Prostate gland (tissue), 2 donors: ENCODE measurements at regions not wholly inside any gene's neighbourhood (a gene's known extent, or its start where the extent isn't known, plus 50 kb on each side); places are given as distances from the start of the nearest gene placed in this dataset.
"Not testable (repeated sequence)": the region's sequence is repeated elsewhere in the genome, so short reads cannot be mapped to it uniquely, and the experiment has no call there.

Experiments
- DNase-seq: peaks from one replicate; pipeline ENCODE4 v3.0.0-alpha.2; 2019; ENCODE audit warnings: low spot score
- H3K27ac ChIP-seq, 2 donors: fragments of 200-600 bp; sonication (generic); 2 replicates each; pipeline ENCODE4 v1.5.1; 2017 to 2019
- H3K27me3 ChIP-seq: fragments of 200-600 bp; sonication (generic); replicated peaks from 2 replicates; pipeline ENCODE4 v1.5.1; 2019; ENCODE audit not compliant: insufficient read depth
- H3K36me3 ChIP-seq, 2 donors: fragments of 200-600 bp; sonication (generic); 1 replicate in 1 of 2; 2 replicates in 1 of 2; pipeline versions ENCODE4 v1.5.1 to v1.8.1; 2017 to 2019
- H3K4me1 ChIP-seq: fragments of 200-600 bp; sonication (generic); replicated peaks from 2 replicates; pipeline ENCODE4 v1.5.1; 2019
- H3K4me3 ChIP-seq, 2 donors: fragments of 200-600 bp; sonication (generic); 2 replicates each; pipeline ENCODE4 v1.5.1; 2017 to 2019
- H3K9me3 ChIP-seq: fragments of 200-600 bp; sonication (generic); 2 replicates; pipeline ENCODE4 v1.5.1; 2017
- CTCF ChIP-seq, 4 experiments: fragments of 200-600 bp in 2 of 4; fragments of 450-650 bp in 2 of 4; sonication (generic) in 2 of 4; IDR thresholded peaks; 1 replicate in 3 of 4; 2 replicates in 1 of 4; pipeline ENCODE4 v1.5.1; 2016 to 2019; ENCODE audit warnings: antibody characterized with exemption in 4 of 4, mild to moderate bottlenecking in 2 of 4, moderate library complexity in 2 of 4
- POLR2A ChIP-seq: fragments of 450-650 bp; IDR thresholded peaks from one replicate; pipeline ENCODE4 v1.6.1; 2016; ENCODE audit warnings: antibody characterized with exemption, mild to moderate bottlenecking
- POLR2AphosphoS5 ChIP-seq: sonication (generic); formaldehyde crosslinking; IDR thresholded peaks from one replicate; pipeline ENCODE4 v1.6.1; 2017; ENCODE audit warnings: antibody characterized with exemption
- WGBS: methylation state at CpG from one replicate; pipeline ENCODE4 v1.1.5; 2018; 5-methylcytosine and 5-hydroxymethylcytosine counted together
- intact Hi-C: fragments of 100-400 bp; cut with DNase I; formaldehyde crosslinking; loops from one replicate; pipeline ENCODE4 v1.14.2; 2022

- intact Hi-C loops = no loop called here
- Histone ChIP-seq H3K4me1 (no peaks in the 10 kb centered on the region), H3K9me3 (no peaks in the 10 kb centered on the region), H3K4me3 (no peak overlapping the region), H3K36me3 (no peaks in the 10 kb centered on the region), H3K27ac (no peak overlapping the region), H3K27me3 (no peaks in the 10 kb centered on the region)
- WGBS = 91% methylated on average over 2 of the region's 2 CpGs
- TF ChIP-seq POLR2AphosphoS5 (no peak), POLR2A (no peak), CTCF (IDR thresholded peaks at IDR 0.05) (no peak)
- no peak for DNase-seq
Observed at GRCh38 chr4:178215309-178215708, 773.1 kb upstream of the AGA start.

GRCh38 chr4:178215763-178216162, 773.5 kb upstream of the AGA start:
- intact Hi-C loops = no loop called here
- Histone ChIP-seq H3K36me3 (no peaks in the 10 kb centered on the region), H3K27ac (no peak overlapping the region), H3K4me1 (no peaks in the 10 kb centered on the region), H3K27me3 (no peaks in the 10 kb centered on the region), H3K4me3 (no peak overlapping the region), H3K9me3 (no peaks in the 10 kb centered on the region)
- 83% methylated on average over 1 of the region's 1 CpG for WGBS
- DNase-seq = no peak
- TF ChIP-seq POLR2AphosphoS5 = no peak
- no peak for TF ChIP-seq CTCF (IDR thresholded peaks at IDR 0.05)
- no peak for TF ChIP-seq POLR2A

- 29% methylated on average over 6 of the region's 6 CpGs for WGBS
- DNase-seq = not testable (repeated sequence)
Observed at GRCh38 chr4:178226421-178226820, 784.2 kb upstream of the AGA start.

GRCh38 chr4:178233906-178234305, 791.7 kb upstream of the AGA start:
- Histone ChIP-seq H3K4me3 (no peak overlapping the region), H3K27me3 (no peaks in the 10 kb centered on the region), H3K9me3 (no peaks in the 10 kb centered on the region), H3K36me3 (no peaks in the 10 kb centered on the region), H3K27ac (no peak overlapping the region), H3K4me1 (no peaks in the 10 kb centered on the region)
- no peak for DNase-seq
- intact Hi-C loops = no loop called here
- TF ChIP-seq POLR2A (no peak), CTCF (IDR thresholded peaks at IDR 0.05) (no peak), POLR2AphosphoS5 (no peak)

More at GRCh38 chr4:178226421-178226820, 784.2 kb upstream of the AGA start:
- H3K4me3 ChIP-seq, H3K36me3 ChIP-seq, H3K27ac ChIP-seq, intact Hi-C loops, H3K4me1 ChIP-seq, H3K27me3 ChIP-seq, H3K9me3 ChIP-seq: not testable (repeated sequence)

- TF ChIP-seq POLR2AphosphoS5 = no peak
- no peak for TF ChIP-seq POLR2A
- TF ChIP-seq CTCF (IDR thresholded peaks at IDR 0.05) = no peak
Observed at GRCh38 chr4:178240891-178241290, 798.7 kb upstream of the AGA start.

More at GRCh38 chr4:178240891-178241290, 798.7 kb upstream of the AGA start:
- no peaks in the 10 kb centered on the region for H3K36me3 ChIP-seq
- intact Hi-C loops = no loop called here
- 84% methylated on average over 9 of the region's 9 CpGs for WGBS
- H3K9me3 ChIP-seq = no peaks in the 10 kb centered on the region
- H3K4me3 ChIP-seq = no peak overlapping the region
- H3K27ac ChIP-seq = no peak overlapping the region
- no peaks in the 10 kb centered on the region for H3K4me1 ChIP-seq
- no peaks in the 10 kb centered on the region for H3K27me3 ChIP-seq
- DNase-seq = no peak
